ENCODE measurements at regions not wholly inside any gene's neighbourhood (a gene's known extent, or its start where the extent isn't known, plus 50 kb on each side); places are given as distances from the start of the nearest gene placed in this dataset.
"Not testable (repeated sequence)": the region's sequence is repeated elsewhere in the genome, so short reads cannot be mapped to it uniquely, and the experiment has no call there.

DNA sequence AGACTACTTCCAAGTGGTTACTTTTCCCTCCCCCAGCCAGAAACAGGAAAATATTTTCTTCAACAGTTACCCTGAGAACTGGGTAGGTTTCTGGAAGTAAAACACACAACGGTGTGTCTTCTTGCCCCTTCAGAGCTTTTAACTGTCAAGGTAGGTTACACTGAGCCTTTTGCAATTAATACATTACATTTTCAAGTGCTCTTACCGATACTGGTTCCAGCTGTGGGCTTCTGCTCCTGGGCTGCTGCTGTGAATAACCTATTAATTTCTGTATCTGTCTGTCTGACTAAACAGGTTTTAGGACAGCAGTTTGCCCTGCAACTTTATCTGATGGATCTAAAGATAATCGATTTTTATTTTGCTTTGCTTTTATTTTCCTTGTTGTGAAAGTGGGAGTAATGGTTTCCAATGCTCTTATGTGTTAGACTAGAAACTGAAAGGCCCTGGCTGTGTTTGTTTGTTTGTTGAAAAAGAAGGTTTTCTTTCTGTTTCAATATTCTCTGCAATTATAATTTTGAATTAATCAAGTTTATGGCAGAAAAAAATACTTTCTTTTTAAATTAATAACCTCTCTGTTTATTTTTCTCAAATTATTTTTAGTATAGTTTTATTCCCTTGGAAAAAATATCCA is 196.7 kb upstream of the SLITRK6 start:
- Histone ChIP-seq H3K4me1 (ENCODE audit: insufficient read depth, insufficient read length) (no peaks in the 10 kb centered on the region), H3K9me3 (ENCODE audit: insufficient read depth, low read length) (no peaks in the 10 kb centered on the region), H3K9ac (ENCODE audit: insufficient read length, low read depth) (no peak overlapping the region), H3K27me3 (ENCODE audit: insufficient read depth, insufficient read length) (no peaks in the 10 kb centered on the region), H3K36me3 (ENCODE audit: insufficient read depth, insufficient read length, low read length) (no peaks in the 10 kb centered on the region), H3K4me3 (ENCODE audit: insufficient read length, low read depth) (no peak overlapping the region)
- TF ChIP-seq ZNF274 (IDR thresholded peaks at IDR 0.05; ENCODE audit: low read depth, low read length) (no peak), YY1 (IDR thresholded peaks at IDR 0.05; ENCODE audit: insufficient read depth, insufficient read length) (no peak), SUZ12 (IDR thresholded peaks at IDR 0.05; ENCODE audit: extremely low read depth, insufficient read depth, insufficient read length) (no peak)
- no peak for DNase-seq (ENCODE audit: low read depth, low spot score)

GRCh38 chr13:85993567-85993966 is 194.3 kb upstream of the SLITRK6 start:
- DNase-seq (ENCODE audit: low read depth, low spot score) = no peak
- Histone ChIP-seq H3K9ac (ENCODE audit: insufficient read length, low read depth) (no peak overlapping the region), H3K27me3 (ENCODE audit: insufficient read depth, insufficient read length) (no peaks in the 10 kb centered on the region), H3K4me3 (ENCODE audit: insufficient read length, low read depth) (no peak overlapping the region), H3K9me3 (ENCODE audit: insufficient read depth, low read length) (no peaks in the 10 kb centered on the region), H3K4me1 (ENCODE audit: insufficient read depth, insufficient read length) (no peaks in the 10 kb centered on the region), H3K36me3 (ENCODE audit: insufficient read depth, insufficient read length, low read length) (no peaks in the 10 kb centered on the region)
- TF ChIP-seq SUZ12 (IDR thresholded peaks at IDR 0.05; ENCODE audit: extremely low read depth, insufficient read depth, insufficient read length) (no peak), ZNF274 (IDR thresholded peaks at IDR 0.05; ENCODE audit: low read depth, low read length) (no peak), YY1 (IDR thresholded peaks at IDR 0.05; ENCODE audit: insufficient read depth, insufficient read length) (no peak)

GRCh38 chr13:85990397-85990796 is 191.2 kb upstream of the SLITRK6 start:
- no peak overlapping the region for H3K4me3 ChIP-seq (ENCODE audit: insufficient read length, low read depth)
- TF ChIP-seq ZNF274 (IDR thresholded peaks at IDR 0.05; ENCODE audit: low read depth, low read length) (no peak), SUZ12 (IDR thresholded peaks at IDR 0.05; ENCODE audit: extremely low read depth, insufficient read depth, insufficient read length) (no peak), YY1 (IDR thresholded peaks at IDR 0.05; ENCODE audit: insufficient read depth, insufficient read length) (no peak)
- H3K27me3 ChIP-seq (ENCODE audit: insufficient read depth, insufficient read length) = no peaks in the 10 kb centered on the region

GRCh38 chr13:85985797-85986196 is 186.6 kb upstream of the SLITRK6 start:
- Histone ChIP-seq H3K36me3 (ENCODE audit: insufficient read depth, insufficient read length, low read length) (no peaks in the 10 kb centered on the region), H3K4me3 (ENCODE audit: insufficient read length, low read depth) (no peak overlapping the region), H3K27me3 (ENCODE audit: insufficient read depth, insufficient read length) (no peaks in the 10 kb centered on the region), H3K9me3 (ENCODE audit: insufficient read depth, low read length) (no peaks in the 10 kb centered on the region), H3K4me1 (ENCODE audit: insufficient read depth, insufficient read length) (no peaks in the 10 kb centered on the region), H3K9ac (ENCODE audit: insufficient read length, low read depth) (no peak overlapping the region)
- TF ChIP-seq SUZ12 (IDR thresholded peaks at IDR 0.05; ENCODE audit: extremely low read depth, insufficient read depth, insufficient read length) = no peak
- no peak for TF ChIP-seq YY1 (IDR thresholded peaks at IDR 0.05; ENCODE audit: insufficient read depth, insufficient read length)
- no peak for TF ChIP-seq ZNF274 (IDR thresholded peaks at IDR 0.05; ENCODE audit: low read depth, low read length)
- DNase-seq (ENCODE audit: low read depth, low spot score) = no peak

More at GRCh38 chr13:85990397-85990796, 191.2 kb upstream of the SLITRK6 start:
- no peak overlapping the region for H3K9ac ChIP-seq (ENCODE audit: insufficient read length, low read depth)
- H3K9me3 ChIP-seq (ENCODE audit: insufficient read depth, low read length) = no peaks in the 10 kb centered on the region
- DNase-seq (ENCODE audit: low read depth, low spot score) = no peak
- no peaks in the 10 kb centered on the region for H3K36me3 ChIP-seq (ENCODE audit: insufficient read depth, insufficient read length, low read length)
- no peaks in the 10 kb centered on the region for H3K4me1 ChIP-seq (ENCODE audit: insufficient read depth, insufficient read length)

- Histone ChIP-seq H3K4me1 (ENCODE audit: insufficient read depth, insufficient read length) (no peaks in the 10 kb centered on the region), H3K9ac (ENCODE audit: insufficient read length, low read depth) (no peak overlapping the region), H3K36me3 (ENCODE audit: insufficient read depth, insufficient read length, low read length) (no peaks in the 10 kb centered on the region), H3K9me3 (ENCODE audit: insufficient read depth, low read length) (no peaks in the 10 kb centered on the region), H3K27me3 (ENCODE audit: insufficient read depth, insufficient read length) (no peaks in the 10 kb centered on the region), H3K4me3 (ENCODE audit: insufficient read length, low read depth) (no peak overlapping the region)
- no peak for DNase-seq (ENCODE audit: low read depth, low spot score)
- TF ChIP-seq SUZ12 (IDR thresholded peaks at IDR 0.05; ENCODE audit: extremely low read depth, insufficient read depth, insufficient read length) (no peak), ZNF274 (IDR thresholded peaks at IDR 0.05; ENCODE audit: low read depth, low read length) (no peak), YY1 (IDR thresholded peaks at IDR 0.05; ENCODE audit: insufficient read depth, insufficient read length) (no peak)
These were observed 182.9 kb upstream of the SLITRK6 start for GRCh38 chr13:85982102-85982501.

DNA sequence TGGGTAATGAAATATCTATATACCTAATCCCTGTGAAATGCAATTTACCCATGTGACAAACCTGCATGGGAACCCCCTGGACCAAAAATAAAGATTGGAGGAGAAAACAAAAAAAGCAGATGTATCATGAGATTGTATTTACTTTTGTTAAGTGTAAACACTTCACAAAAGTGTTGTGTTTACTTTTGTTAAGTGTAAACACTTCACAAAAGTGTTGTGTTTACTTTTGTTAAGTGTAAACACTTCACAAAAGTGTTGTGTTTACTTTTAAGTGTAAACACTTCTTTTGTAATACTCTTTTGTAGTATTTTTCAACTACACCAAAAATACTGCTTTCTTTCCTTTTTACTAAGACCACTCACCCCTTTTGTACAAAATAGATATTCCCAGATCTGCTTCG is 181.2 kb upstream of the SLITRK6 start:
- H3K4me3 ChIP-seq (ENCODE audit: insufficient read length, low read depth); H3K9ac ChIP-seq (ENCODE audit: insufficient read length, low read depth); H3K36me3 ChIP-seq (ENCODE audit: insufficient read depth, insufficient read length, low read length); H3K9me3 ChIP-seq (ENCODE audit: insufficient read depth, low read length); DNase-seq (ENCODE audit: low read depth, low spot score); H3K27me3 ChIP-seq (ENCODE audit: insufficient read depth, insufficient read length); H3K4me1 ChIP-seq (ENCODE audit: insufficient read depth, insufficient read length): not testable (repeated sequence)

- Histone ChIP-seq H3K36me3 (ENCODE audit: insufficient read depth, insufficient read length, low read length) (no peaks in the 10 kb centered on the region), H3K4me1 (ENCODE audit: insufficient read depth, insufficient read length) (no peaks in the 10 kb centered on the region)
- TF ChIP-seq SUZ12 (IDR thresholded peaks at IDR 0.05; ENCODE audit: extremely low read depth, insufficient read depth, insufficient read length) (no peak), ZNF274 (IDR thresholded peaks at IDR 0.05; ENCODE audit: low read depth, low read length) (no peak), YY1 (IDR thresholded peaks at IDR 0.05; ENCODE audit: insufficient read depth, insufficient read length) (no peak)
These were observed 177.0 kb upstream of the SLITRK6 start for GRCh38 chr13:85976242-85976641.

More at GRCh38 chr13:85976242-85976641, 177.0 kb upstream of the SLITRK6 start:
- Histone ChIP-seq H3K27me3 (ENCODE audit: insufficient read depth, insufficient read length) (no peaks in the 10 kb centered on the region), H3K4me3 (ENCODE audit: insufficient read length, low read depth) (no peak overlapping the region), H3K9me3 (ENCODE audit: insufficient read depth, low read length) (no peaks in the 10 kb centered on the region), H3K9ac (ENCODE audit: insufficient read length, low read depth) (no peak overlapping the region)
- DNase-seq (ENCODE audit: low read depth, low spot score) = no peak

All from NT2/D1 (cell line).